GM12865 (cell line): ENCODE measurements at regions not wholly inside any gene's neighbourhood (a gene's known extent, or its start where the extent isn't known, plus 50 kb on each side); places are given as distances from the start of the nearest gene placed in this dataset.

Experiments
- DNase-seq: peaks from one replicate; pipeline ENCODE4 v3.0.0; 2010; ENCODE audit warnings: low read depth
- H3K4me3 ChIP-seq: 2 replicates; pipeline ENCODE4 v1.5.1; 2011; ENCODE audit warnings: mild to moderate bottlenecking, low read depth, low read length, control low read depth
- CTCF ChIP-seq: IDR thresholded peaks from 2 replicates; pipeline ENCODE4 v1.5.1; 2011; ENCODE audit warnings: low read length, control low read depth, low read depth, inconsistent platforms; ENCODE audit not compliant: insufficient read depth; ENCODE audit errors: missing control alignments

DNA sequence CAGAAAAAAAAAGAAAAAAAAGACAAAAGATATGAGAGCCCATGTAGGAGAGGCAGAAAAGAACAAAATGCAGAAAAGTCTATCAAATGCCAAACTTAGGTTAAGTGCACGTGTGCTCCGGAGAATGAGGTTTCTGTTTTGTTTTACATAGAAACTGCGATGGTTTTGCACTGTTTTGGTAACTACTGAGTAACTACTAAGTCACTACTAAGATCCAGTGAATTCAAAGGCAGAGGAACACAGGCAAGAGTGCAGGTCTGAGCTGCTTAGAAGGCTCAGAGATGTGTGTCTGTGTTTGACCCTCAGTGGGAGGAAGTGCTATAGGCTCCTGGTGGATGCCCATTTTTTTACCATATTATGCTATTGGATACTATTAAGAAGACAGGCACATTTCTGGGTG, 299.3 kb downstream of the NDFIP2 start:
- no peak for TF ChIP-seq CTCF
- DNase-seq = peak; percentile 54
- no peak overlapping the region; the same call in 1 of the 2 replicates for H3K4me3 ChIP-seq

DNA sequence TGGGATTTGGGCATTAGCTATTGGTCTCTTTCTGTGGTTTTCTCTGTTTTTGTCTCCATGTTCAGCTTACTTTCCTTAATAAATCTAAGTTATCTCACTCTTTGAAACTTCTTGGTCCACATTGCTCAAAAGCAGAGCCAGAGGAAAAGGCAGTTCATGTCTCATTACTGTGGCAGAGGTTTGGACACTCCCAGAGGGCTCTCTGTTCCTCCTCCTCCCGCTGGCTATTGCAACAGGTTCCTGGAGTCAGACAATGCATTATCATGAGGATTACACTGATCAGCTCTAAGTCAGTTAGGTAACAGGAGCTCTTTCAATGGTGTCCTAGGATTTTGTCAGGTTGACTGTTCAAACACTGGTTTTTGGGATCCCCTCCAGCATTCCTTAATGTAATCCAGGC, 298.8 kb downstream of the NDFIP2 start:
- DNase-seq = no peak
- H3K4me3 ChIP-seq = no peak overlapping the region; the same call in 1 of the 2 replicates
- no peak for TF ChIP-seq CTCF

GRCh38 chr13:79778741-79779460, 297.9 kb downstream of the NDFIP2 start:
- H3K4me3 ChIP-seq = no peak overlapping the region
- TF ChIP-seq CTCF = no peak
- DNase-seq = peak; percentile 18

- H3K4me3 ChIP-seq = no peak overlapping the region
- TF ChIP-seq CTCF = no peak
- DNase-seq = no peak
These were observed 296.5 kb downstream of the NDFIP2 start for GRCh38 chr13:79777504-79777903.

DNA sequence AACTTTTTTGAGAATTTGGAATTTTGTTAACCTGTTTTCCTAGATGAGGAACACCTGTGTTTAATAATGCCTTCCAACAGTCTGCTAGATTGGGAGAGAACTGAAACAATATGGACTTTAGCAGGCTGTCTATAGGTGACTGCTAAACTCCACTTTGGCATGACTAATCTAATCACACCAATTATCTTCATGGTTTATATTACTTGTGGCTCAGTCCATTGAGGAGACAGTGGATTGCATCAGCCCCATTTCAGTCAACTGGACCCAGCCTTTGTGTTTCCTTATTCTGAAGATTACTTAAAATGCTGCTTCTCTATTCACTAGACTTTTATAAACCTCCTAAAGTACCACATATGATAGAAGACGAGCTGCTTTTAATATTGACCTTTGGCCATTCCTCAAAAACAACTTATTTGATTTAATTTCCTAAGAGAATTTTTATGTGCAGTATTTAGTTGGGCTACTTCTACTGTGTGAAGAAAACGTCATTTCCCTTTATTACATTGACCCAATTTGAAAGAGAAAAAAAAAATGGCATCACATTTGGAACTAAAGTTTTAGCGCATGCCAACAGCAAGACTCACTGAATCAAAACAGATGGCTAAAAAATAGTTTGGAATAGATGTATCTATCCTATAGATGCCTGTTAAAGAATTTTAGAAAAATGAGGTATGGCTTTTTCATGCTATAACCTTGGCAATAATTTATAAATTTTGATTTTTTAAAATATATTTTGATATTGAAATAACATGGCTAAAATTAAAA, 295.8 kb downstream of the NDFIP2 start:
- no peak for TF ChIP-seq CTCF
- no peak for DNase-seq
- H3K4me3 ChIP-seq = no peak overlapping the region

- peak; percentile 57 for DNase-seq
- TF ChIP-seq CTCF = peak; percentile 56
These were observed 294.9 kb downstream of the NDFIP2 start for GRCh38 chr13:79775830-79776229.

More at GRCh38 chr13:79775830-79776229, 294.9 kb downstream of the NDFIP2 start:
- no peak overlapping the region for H3K4me3 ChIP-seq
